ENCODE measurements at regions not wholly inside any gene's neighbourhood (a gene's known extent, or its start where the extent isn't known, plus 50 kb on each side); places are given as distances from the start of the nearest gene placed in this dataset.

DNA sequence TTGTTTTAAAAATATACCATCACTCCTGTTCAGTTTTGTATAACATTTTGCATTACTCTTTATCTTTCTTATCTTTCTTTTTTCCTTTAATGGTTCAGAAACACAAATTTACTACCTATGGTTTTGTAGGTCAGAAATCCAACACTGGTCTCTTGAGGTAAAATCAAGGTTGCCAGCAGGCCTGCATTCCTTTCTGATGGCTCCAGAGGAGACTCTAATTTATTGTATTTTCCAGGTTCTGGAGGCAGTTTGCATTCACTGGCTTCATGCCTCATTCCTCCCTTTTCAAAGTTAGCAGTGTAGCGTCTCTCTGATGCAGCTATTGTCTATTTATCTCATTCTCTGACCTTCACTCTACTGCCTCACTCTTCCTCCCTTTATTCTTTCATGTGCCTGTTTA is 767.4 kb downstream of the SLITRK6 start:
- no peak for DNase-seq

DNA sequence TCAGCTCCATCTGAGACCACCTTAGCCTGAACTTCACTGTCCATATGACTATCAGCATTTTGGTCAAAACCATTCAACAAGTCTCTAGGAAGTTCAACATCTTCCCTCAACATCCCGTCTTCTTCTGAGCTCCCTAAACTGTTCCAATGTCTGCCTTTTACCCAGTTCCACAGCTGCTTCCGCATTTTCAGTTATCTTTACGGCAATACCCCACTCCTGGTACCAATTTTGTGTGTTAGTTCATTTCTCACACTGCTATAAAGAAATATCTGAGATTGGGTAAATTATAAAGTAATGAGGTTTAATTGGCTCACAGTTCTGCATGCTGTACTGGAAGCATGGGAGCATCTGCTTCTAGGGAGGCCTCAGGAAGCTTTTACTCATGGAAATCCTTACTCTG is 771.2 kb downstream of the SLITRK6 start:
- no peak for DNase-seq

DNA sequence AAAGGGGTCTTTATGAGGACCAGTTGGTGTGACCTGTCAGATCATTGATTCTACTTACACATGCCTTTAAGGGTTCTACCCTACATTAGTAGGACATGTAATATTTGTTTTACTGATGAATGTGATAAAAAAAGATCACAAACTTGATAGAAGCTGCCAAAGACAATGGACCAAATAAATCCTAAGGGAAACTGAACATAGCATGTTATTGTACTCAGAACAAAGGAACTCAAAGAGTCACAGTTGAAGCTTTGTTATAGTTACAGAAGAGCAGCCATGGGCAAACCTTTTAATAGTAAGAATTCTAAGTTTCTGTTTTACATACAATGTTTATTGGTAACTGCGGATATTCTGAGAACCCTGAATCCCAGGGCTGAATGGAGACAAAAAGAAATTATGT is 780.1 kb downstream of the SLITRK6 start:
- DNase-seq = no peak

DNA sequence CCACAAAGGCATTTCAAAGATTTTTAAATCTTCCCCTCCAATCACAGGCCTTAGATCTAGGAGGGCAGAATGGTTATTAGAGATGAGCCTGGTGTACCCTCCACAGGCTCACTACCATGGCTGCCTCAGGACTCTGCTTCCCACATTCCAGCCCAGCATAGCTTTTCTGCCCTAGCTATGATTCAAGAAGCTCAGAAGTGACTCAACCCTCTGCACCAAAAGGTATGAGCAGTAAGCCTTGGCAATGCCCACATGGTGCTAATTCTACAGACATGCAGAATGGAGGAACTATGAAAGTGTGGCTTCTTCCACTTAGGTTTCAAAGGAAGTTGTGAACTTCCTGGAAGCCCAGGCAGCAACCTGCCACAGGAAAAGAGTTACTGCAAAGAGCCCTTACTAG is 786.2 kb downstream of the SLITRK6 start:
- no peak for DNase-seq

DNA sequence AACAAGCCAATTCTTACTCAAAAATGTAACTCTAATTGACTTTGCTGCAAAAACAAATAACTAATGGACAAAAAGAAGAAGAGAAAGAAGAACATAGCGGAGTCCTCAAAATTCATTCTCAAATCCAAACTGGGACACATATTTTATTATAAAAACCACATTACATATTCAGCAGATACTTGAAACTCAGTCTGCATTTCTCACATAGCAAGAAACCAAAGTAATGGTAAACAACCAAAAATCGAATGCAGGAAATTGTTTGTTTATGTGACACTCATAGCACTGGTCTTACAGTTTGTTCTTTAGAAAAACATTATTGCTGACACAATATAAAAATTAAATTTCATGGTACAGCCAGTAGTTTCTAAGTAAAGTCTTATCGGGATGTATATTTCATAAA is 789.8 kb downstream of the SLITRK6 start:
- DNase-seq = no peak

DNA sequence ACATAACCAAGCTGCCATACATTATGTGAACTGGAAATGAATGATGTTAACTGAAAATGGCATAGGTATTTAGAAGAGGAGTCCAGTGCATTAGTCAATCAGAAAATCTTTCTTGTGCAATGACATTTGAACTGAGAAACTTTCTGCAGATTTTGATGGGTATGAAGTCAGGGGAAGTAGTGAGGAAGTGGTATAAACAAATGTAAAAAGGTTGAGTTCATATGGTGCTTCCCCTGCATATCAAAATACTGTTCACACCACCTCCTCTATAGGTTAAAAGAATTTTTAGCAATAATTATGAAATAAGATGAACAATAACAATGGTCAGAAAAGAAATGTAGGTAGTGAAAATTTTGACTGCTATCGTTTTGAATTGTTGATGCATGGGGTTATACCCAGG is 800.0 kb downstream of the SLITRK6 start:
- no peak for DNase-seq

DNA sequence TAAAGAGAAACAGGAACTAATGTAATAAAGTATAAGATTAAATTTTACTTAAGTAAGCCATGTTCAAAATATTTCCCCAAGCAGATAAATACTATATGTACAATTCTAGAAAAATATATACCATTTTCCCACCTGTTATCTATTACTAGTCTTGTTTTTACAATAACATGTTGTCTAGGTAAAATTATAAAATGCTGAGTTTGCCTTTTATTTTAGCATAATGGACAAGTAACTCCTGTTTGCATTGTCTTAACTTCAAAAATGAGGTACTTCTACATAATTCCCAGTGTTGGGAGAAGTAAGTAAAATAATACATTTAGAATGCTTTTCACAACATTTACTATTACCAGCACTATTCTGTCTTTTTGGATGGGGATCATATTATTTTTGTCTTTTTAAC is 800.5 kb downstream of the SLITRK6 start:
- DNase-seq = no peak

DNA sequence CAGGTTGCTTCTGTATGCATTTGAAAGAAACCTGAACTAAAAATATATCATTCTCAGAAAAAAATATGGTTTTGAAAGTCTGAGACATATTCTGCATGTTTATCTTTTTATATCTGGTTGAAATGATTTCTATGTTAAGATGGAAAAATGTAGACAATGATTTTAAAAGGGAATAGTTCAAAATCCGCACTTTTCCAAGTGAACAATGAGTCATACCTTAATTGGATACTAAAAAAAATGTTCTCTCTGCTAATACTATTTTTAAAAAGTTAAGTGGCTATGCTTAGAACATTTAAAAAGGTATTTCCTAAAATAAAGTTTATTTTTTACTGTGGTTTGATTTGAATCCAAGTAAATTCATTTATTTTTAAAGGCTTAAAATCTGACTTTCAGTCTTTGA is 801.4 kb downstream of the SLITRK6 start:
- no peak for DNase-seq

DNA sequence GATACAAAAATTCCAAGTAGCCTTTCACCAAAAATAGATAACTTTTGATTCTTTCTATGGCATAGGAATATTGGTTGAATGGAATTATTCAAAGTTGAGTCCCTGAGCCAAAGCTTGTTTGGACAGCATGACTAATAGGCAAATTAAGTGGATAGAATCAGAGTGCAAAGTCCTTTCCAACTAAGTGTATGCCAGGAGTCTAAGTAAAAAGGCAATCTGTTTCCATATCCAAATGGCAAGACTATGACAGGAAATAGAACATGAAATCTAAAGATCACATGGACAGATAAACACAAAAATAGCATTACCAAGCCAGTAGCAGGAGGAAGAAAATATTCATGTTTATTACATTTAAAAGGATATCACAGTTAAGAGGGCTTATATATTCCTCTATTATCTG is 804.6 kb downstream of the SLITRK6 start:
- no peak for DNase-seq

DNA sequence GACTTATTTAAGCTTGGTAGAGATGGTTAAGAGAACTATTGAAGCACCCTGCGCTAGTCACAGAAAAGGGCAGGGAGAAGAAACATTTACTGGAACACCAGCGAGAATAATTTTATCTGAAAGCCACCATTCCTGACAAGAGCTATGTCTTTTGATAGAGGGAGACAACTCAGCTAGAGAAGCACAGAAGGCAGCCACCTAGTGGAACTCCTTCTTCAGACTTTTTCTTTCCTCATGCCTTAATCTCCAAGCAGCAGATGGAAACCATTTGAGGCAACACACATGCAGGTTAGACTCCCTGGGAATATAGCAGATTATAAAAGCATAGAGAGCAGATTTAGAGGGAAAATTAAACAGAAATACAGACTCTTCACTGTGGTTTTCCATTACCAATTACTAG is 813.4 kb downstream of the SLITRK6 start:
- DNase-seq = no peak

DNA sequence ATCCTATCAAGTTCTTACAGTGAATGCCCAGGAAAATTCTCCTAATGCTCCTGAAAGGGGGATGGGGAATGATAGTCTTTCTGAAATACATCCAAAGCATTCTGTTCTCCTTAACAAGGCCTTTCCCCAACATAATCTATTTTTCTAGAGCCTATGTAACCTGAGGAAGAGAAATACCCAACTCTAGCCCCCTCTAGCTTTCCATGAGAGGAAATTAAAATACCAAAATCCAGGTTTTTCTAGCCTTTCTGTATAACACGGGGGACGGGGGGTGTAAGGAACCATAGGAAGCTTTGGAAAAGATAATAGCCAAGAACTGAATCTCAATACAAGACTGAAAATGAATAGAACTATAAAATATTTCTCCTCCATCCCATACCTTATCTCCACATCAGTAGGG is 815.9 kb downstream of the SLITRK6 start:
- DNase-seq = no peak

DNA sequence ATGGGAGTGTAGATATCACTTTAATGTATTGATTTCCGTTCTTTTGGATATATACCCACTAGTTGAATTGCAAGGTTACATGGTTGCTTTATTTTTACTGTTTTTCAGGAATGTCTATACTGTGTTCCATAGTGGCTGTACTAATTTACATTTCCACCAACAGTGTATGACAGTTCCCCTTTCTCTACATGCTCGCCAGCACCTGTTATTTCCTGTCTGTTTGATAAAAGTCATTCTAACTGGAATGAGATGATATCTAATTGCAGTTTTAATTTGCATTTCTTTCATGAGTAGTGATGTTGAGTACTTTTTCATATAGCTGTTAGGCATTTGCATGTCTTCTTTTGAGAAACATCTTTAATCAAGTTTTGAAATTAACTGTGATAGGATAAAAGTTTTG is 818.6 kb downstream of the SLITRK6 start:
- no peak for DNase-seq

DNA sequence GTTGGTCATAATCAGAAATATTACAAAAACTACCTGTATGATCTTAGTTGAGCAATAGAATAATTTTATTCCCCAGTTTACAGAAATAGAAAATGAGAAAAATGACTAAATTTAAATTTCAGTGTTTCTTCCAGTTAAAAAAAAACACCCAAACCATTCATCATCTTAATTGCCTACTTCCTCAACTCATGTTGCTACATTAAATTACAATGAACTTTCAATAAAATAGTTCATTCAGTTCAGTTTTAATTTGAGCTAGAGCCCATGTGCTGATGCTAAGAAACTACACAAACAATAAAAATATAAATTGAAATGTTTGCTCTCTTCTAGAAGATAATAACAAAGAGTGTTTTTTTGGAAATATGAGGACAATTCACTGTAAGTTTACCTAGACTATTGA is 820.4 kb downstream of the SLITRK6 start:
- no peak for DNase-seq

DNA sequence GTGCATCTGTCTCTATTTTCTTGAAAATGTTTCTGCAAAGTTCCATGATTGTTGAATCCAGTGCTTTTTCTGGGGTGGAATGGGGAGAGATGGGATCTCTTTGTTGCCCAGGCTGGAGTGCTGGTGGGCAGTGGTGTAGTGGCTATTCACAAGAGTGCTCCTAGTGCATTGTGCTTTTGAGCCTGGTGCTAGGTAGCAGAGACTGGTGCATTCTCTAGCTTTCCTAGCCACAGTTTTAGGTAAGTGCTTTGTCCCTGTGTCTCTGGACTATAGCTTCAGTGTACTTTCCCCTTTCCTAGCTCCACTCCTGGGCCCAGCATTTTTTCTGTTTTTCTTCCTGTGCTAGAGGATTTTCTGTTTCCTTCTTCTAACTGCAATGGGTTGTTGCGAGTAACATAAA is 825.6 kb downstream of the SLITRK6 start:
- DNase-seq = no peak

DNA sequence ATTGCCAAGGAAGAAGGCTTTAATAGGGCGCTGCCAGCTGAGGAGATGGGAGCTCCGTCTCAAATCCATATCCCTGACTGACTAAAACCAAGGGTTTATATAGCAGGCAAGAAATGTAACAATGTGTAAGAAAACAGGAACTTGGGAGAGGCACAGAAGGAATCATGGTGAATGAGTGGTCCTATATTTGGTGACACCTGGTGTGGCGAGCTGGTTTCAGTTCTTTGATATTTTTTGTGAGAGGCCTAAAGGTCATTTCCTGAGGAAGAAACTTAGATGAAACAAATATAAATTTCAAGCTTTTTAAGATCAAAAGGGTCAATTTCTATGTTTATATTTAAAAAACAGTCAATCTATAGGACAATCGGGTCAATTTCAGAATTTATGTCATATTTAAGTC is 826.3 kb downstream of the SLITRK6 start:
- no peak for DNase-seq

DNA sequence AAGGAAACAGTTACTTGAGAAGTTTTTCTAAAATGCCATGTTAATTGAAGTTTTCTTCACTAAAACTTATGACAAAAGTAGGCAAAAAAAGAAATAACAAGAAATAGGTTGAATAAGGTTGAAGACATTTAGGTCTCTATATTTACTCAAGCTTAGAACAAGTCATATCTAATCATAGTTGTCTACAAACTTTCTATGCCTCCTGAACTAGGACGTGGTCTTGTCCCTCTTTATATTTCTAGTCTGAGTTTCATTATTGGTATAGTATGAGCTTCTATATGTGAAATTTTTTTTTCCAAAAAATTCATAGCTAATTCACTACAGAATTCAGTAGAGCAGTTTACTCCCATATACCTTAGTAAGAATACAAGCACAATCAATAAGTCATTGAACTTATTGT is 836.4 kb downstream of the SLITRK6 start:
- no peak for DNase-seq

DNA sequence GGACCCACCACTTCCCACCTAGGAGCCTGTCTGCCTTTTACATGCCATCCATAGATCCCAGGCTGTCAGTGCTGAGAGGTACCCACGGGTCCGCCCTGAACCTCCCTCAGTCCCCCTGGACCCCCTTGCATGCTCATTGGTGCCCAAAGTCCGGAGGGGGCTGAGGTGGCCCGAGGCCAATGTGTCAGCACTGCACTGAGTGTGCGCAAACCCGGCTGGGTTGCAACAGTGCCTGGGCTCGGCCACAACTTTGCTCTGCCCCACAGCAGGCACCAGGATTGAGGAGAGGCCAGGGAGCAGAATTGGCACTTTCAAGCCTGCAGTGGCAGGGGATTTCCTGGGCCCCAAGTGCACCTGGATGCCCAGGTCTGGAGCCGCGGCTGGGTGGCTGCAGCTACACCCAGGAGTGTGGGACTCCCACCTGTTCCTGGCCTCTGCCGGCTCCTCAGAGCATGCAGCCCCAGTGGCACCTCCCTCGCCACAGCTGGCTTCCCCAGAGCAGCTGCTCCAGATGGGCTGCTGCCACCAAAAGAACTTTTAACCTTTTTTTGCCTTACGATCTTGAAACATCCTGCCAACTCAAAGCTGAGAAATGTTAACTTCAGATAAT is 837.0 kb downstream of the SLITRK6 start:
- no peak for DNase-seq

DNA sequence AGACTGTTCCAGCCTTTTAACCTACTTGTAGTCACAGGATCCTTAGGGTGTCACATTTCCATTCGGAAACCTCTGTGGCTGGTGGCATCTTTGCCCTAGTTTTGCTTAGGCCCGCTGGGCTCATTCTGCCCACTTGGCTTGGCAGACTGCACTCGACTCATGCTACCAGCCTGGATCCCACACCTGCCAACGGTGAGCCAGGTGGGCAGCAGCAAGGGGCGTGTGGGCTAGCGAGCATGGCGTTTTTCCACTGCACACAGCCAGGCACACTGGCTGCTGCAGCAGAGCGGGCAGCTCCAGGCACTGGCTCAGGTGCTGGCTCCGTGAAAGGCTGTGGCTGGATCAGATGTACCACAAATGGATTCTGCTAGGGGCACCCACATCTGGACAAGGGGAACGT is 838.2 kb downstream of the SLITRK6 start:
- no peak for DNase-seq

DNA sequence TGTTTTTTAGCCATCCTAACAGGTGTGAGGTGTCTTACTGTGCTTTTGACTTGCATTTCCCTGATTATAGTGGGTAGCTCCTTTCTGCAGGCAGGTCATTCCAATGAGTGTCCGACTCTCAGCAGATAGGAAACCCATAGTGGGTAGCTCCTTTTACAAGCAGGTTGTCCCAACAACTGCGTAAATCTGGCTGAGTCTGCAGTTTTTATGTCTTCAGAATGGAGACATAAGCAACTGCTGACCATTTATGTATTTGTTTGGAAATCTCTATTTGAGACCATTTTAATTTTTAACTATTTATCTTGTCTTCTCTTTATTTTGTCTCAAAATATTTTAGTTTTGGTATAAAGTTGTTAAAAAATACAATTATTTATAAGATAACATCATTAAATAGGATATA is 839.4 kb downstream of the SLITRK6 start:
- no peak for DNase-seq

DNA sequence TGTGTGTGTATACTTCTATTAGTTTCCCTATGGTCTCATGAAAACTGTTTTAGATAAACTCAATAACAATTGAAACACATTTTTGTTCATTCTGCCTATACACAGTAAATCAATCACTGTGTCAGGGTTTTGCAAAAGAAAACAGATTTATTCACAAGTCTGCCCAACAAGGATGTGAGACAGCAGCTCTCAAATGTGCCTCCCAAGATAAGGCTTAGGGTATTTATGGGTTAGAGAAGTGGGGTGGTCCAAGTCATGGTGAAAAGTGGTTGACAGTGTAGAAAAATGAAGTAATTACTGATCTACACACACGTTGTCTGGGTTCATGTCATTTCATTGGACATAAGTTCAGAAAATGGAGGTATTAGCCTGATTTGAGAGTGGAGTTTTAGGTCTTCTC is 844.6 kb downstream of the SLITRK6 start:
- DNase-seq = no peak

DNA sequence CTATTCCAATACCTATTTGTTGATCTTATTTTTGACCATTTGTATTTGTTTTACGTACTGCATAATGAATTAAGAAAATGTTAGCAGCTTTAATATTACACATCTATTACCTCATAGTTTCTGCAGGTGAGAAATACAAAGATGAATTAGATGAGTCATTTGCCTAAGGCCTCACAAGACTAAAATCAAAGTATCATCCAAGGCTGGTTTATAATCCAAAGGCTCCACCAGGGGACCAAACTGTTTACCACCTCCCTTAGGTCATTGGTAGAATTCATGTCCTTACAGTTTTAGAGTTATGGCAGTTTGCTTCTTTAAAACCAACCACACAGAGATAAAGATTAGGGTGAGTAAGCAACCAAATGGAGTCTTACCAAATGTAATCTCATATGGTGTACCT is 848.1 kb downstream of the SLITRK6 start:
- no peak for DNase-seq

DNA sequence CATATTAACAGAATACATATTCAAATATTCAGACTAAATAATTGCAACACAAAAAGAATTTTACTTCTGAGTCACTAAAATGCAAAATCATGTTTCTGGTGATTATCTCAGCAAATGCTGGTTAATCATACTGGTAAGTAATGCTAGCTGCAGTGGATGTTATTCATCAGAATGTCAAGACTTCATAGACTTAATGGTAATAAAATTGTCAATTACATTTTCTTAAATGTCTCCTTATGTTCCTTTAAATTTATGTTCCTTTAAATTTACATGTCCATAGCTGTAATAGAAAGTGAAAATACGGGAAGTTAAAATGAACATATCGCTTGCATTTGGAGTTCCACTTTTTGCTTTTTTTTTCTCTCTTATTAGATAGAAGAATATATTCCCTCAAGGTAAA is 853.0 kb downstream of the SLITRK6 start:
- peak; percentile 48 to 64 for DNase-seq

DNA sequence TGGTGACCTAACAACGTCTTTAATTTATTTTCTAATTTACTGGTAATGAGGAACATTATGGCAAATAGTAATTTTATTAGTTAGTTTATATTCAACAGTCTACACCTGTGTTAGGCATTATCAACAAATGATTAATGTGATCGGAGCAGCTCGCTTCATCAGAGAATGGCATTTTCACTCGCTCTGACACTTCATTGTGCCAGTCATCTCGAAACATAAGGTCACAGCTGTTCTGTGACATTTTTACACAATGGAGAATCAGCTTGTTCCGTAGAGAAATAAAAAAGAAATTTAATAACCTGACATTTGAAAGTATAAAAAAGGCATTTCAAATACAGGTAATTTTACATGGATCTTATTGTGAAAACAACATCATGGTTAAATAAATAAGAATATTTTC is 858.4 kb downstream of the SLITRK6 start:
- DNase-seq = no peak

DNA sequence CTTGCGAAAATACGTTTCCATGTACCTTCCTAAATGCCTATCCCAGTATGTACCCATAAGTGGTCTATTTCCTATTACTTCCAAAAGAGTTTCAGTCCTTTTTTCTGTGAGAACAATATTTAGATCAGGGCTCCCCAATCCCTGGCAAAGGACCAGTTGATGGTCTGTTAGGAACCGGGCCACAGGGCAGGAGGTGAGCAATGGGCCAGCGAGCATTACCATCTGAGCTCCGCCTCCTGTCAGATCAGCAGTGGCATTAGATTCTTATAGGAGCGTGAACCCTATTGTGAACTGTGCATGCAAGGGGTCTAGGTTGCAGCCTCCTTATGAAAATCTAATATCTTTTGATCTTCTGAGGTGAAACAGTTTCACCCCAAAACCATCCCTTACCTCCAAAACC is 859.1 kb downstream of the SLITRK6 start:
- no peak for DNase-seq

DNA sequence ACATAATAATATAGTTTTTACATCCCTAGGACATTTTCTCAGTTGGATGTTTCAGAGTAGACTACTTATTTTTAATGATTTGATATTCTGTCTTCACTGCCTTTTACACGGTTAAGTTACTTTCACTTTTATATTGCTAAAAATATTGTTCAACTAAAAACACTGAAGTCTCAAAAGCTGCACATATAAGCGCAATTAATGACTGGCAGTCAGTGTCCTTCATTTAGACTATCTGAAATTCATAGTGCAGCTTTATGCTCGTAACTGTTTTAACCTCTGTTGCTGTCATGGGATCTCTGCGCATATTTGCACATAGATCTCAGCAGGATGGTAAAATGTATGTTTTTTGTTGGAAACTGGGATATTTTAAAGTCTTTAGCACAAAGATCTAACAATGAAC is 864.3 kb downstream of the SLITRK6 start:
- no peak for DNase-seq

DNA sequence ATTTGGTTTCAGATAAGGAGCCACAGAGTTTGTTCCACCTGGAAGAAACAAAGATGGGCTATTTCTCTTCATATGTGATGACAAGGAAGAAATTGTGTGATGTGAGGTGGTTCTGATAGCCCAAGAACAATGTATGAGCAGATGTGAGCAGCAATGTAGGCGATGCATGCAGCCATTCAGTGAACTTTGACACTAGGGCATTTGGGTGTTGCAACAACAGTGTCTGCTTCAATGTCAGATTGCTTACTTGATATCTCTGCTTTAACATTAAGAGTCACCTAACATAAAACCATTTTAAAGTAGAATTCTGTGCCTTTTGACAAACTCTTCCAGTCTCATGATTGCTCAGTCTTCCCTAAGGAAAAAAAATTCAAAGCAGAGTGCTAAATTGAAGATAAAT is 865.4 kb downstream of the SLITRK6 start:
- DNase-seq = no peak

Data from AML-193 (cell line).